ENCODE measurements at regions not wholly inside any gene's neighbourhood (a gene's known extent, or its start where the extent isn't known, plus 50 kb on each side); places are given as distances from the start of the nearest gene placed in this dataset.
"Not testable (repeated sequence)": the region's sequence is repeated elsewhere in the genome, so short reads cannot be mapped to it uniquely, and the experiment has no call there.

DNA sequence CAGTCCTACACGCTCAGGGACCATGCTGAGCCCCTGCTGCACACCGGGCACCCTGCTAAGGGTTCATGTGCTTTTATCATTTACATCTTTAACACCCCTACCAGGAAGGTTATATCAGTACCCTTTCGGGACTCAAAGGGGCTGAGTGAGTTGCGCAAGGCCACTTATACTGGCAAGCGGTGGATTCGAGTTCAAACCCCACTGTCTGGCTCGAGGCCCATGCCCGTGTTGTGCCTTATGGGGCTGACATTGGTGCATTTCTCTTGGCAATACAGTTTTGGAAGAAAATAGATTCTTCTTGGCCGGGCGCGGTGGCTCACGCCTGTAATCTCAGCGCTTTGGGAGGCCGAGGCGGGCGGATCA is 69.5 kb upstream of the MAP4K4 start:
- in situ Hi-C loops (cut with MboI; ENCODE audit: low sequenced_read_pairs, unreplicated experiment) = no loop called here
- TF ChIP-seq, protein P1, sequence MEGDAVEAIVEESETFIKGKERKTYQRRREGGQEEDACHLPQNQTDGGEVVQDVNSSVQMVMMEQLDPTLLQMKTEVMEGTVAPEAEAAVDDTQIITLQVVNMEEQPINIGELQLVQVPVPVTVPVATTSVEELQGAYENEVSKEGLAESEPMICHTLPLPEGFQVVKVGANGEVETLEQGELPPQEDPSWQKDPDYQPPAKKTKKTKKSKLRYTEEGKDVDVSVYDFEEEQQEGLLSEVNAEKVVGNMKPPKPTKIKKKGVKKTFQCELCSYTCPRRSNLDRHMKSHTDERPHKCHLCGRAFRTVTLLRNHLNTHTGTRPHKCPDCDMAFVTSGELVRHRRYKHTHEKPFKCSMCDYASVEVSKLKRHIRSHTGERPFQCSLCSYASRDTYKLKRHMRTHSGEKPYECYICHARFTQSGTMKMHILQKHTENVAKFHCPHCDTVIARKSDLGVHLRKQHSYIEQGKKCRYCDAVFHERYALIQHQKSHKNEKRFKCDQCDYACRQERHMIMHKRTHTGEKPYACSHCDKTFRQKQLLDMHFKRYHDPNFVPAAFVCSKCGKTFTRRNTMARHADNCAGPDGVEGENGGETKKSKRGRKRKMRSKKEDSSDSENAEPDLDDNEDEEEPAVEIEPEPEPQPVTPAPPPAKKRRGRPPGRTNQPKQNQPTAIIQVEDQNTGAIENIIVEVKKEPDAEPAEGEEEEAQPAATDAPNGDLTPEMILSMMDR (IDR thresholded peaks at IDR 0.05; ENCODE audit: borderline replicate concordance, control extremely low read depth, extremely low read depth, insufficient read depth, missing control alignments) = no peak
- DNase-seq (ENCODE audit: low spot score) = no peak

GRCh38 chr2:101627285-101628029 is 70.0 kb upstream of the MAP4K4 start:
- TF ChIP-seq, protein P1 (IDR thresholded peaks at IDR 0.05; ENCODE audit: borderline replicate concordance, control extremely low read depth, extremely low read depth, insufficient read depth, missing control alignments) = no peak
- no peak for DNase-seq (ENCODE audit: low spot score)
- in situ Hi-C loops (cut with MboI; ENCODE audit: low sequenced_read_pairs, unreplicated experiment) = no loop called here

DNA sequence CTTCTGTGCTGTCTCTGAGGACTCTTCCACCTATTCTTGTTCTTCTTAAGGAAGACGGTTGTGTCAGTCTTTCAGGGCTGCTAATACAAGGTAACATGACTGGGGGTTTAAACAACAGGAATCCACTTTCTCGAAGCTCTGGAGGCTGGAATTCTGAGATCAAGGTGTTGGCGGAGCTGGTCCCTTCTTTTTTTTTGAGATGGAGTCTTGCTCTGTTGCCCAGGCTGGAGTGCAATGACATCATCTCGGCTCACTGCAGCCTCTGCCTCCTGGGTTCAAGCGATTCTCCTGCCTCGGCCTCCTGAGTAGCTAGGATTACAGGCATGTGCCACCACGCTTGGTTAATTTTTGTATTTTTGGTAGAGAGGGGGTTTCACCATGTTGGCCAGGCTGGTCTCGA is 71.7 kb upstream of the MAP4K4 start:
- DNase-seq (ENCODE audit: low spot score); in situ Hi-C loops (cut with MboI; ENCODE audit: low sequenced_read_pairs, unreplicated experiment): not testable (repeated sequence)

GRCh38 chr2:101625387-101625786 is 72.1 kb upstream of the MAP4K4 start:
- in situ Hi-C loops (cut with MboI; ENCODE audit: low sequenced_read_pairs, unreplicated experiment) = no loop called here
- DNase-seq (ENCODE audit: low spot score) = no peak

DNA sequence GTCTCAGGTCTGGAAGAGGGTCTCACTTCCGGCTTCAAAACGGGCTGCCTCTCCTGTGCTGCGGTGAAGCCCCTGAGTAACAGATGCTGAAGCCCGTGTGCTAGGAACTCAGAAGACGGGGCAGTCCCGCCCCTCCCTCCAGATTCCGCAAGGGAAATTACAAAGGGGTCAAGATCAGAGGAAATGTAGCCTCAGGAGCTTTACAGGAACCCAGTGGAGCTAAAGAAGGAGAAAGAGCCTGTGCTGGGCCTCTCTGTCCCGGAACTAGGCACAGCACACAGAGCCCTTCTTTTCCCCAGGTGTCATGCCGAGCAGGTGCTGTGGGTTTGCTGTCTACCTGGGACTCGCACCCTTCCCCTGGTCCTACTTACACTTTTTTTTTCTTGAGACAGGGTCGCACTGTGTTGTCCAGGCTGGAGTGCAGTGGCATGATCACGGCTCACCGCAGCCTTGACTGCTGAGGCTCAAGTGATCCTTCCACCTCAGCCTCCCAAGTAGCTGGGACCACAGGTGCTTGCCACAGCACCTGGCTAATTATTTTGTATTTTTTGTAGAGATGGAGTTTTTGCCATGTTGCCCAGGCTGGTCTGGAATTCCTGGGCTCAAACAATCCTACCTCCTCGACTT is 72.7 kb upstream of the MAP4K4 start:
- no peak for DNase-seq (ENCODE audit: low spot score)
- TF ChIP-seq, protein P1 (IDR thresholded peaks at IDR 0.05; ENCODE audit: borderline replicate concordance, control extremely low read depth, extremely low read depth, insufficient read depth, missing control alignments) = no peak
- in situ Hi-C loops (cut with MboI; ENCODE audit: low sequenced_read_pairs, unreplicated experiment) = no loop called here

More at GRCh38 chr2:101625387-101625786, 72.1 kb upstream of the MAP4K4 start:
- TF ChIP-seq, protein P1 (IDR thresholded peaks at IDR 0.05; ENCODE audit: borderline replicate concordance, control extremely low read depth, extremely low read depth, insufficient read depth, missing control alignments) = no peak

GRCh38 chr2:101623031-101623521 is 74.4 kb upstream of the MAP4K4 start:
- peak; percentile 62 for DNase-seq (ENCODE audit: low spot score)
- TF ChIP-seq, protein P1 (IDR thresholded peaks at IDR 0.05; ENCODE audit: borderline replicate concordance, control extremely low read depth, extremely low read depth, insufficient read depth, missing control alignments) = no peak
- in situ Hi-C loops (cut with MboI; ENCODE audit: low sequenced_read_pairs, unreplicated experiment) = no loop called here
